ENCODE measurements at regions not wholly inside any gene's neighbourhood (a gene's known extent, or its start where the extent isn't known, plus 50 kb on each side); places are given as distances from the start of the nearest gene placed in this dataset.

DNA sequence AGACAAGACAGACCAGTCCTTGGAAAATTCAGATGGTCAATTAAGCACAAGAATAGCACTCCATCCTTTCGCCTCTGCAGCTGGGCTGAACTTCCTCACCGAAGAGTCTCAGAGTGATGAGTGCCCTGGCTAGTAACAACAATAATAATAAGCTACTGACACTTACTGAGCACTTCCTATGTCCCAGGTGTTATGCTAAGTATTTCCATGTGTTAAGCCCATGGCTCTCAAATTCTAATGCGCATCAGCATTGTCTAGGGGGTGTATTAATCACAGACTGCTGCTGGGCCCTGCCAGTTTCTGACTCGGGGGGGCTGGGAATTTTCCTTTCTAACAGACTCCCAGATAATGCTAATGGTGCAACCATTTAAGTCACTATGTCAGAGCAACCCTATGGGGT is 118.2 kb upstream of the LRFN2 start:
- TF ChIP-seq SIN3A (IDR thresholded peaks at IDR 0.05; ENCODE audit: borderline replicate concordance, insufficient read depth, low read length) (no peak), POLR2AphosphoS5 (IDR thresholded peaks at IDR 0.05; ENCODE audit: low read depth, low read length) (no peak), FOXP2 (optimal IDR thresholded peaks at IDR 0.05; ENCODE audit: borderline replicate concordance, extremely low read depth, extremely low read length, insufficient read depth) (no peak), TAF1 (IDR thresholded peaks at IDR 0.05; ENCODE audit: borderline replicate concordance, insufficient read depth, low read length) (no peak)
- TF ChIP-seq, protein P1, sequence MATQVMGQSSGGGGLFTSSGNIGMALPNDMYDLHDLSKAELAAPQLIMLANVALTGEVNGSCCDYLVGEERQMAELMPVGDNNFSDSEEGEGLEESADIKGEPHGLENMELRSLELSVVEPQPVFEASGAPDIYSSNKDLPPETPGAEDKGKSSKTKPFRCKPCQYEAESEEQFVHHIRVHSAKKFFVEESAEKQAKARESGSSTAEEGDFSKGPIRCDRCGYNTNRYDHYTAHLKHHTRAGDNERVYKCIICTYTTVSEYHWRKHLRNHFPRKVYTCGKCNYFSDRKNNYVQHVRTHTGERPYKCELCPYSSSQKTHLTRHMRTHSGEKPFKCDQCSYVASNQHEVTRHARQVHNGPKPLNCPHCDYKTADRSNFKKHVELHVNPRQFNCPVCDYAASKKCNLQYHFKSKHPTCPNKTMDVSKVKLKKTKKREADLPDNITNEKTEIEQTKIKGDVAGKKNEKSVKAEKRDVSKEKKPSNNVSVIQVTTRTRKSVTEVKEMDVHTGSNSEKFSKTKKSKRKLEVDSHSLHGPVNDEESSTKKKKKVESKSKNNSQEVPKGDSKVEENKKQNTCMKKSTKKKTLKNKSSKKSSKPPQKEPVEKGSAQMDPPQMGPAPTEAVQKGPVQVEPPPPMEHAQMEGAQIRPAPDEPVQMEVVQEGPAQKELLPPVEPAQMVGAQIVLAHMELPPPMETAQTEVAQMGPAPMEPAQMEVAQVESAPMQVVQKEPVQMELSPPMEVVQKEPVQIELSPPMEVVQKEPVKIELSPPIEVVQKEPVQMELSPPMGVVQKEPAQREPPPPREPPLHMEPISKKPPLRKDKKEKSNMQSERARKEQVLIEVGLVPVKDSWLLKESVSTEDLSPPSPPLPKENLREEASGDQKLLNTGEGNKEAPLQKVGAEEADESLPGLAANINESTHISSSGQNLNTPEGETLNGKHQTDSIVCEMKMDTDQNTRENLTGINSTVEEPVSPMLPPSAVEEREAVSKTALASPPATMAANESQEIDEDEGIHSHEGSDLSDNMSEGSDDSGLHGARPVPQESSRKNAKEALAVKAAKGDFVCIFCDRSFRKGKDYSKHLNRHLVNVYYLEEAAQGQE (IDR thresholded peaks at IDR 0.05; ENCODE audit: insufficient read depth in 1 of 2, low read depth in 2 of 2, low read length in 2 of 2): no peak

DNA sequence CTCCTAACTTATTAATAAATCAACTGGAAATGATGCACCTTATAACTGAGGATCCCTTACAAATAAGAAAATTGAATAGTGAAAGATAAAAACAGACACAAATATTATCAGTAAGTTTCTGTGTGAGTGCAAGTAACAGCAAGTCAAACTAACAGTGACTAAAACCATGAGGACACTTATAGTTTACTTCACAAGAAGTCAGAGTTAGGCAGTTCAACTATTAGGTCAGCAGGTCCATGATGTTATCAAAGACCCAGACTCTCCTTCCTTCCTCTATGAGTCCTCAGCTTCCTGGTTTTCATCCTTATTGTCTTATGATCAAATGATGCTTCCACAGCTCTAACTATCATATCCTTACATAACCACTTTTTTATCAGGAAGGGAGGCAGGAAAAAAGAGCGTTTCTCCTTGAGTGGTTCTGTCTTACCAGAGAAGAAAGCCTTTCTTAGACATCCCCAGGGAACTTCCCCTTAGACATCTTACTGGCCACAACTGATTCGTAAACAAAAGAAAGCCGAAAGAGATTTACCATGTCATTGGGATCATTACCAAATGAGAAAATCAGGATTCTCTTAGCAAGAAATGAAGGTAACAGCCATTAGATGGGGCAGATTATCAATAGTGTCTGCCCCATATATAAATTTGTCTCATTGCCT is 114.3 kb upstream of the LRFN2 start:
- TF ChIP-seq SIN3A (IDR thresholded peaks at IDR 0.05; ENCODE audit: borderline replicate concordance, insufficient read depth, low read length) (no peak), FOXP2 (optimal IDR thresholded peaks at IDR 0.05; ENCODE audit: borderline replicate concordance, extremely low read depth, extremely low read length, insufficient read depth) (no peak), POLR2AphosphoS5 (IDR thresholded peaks at IDR 0.05; ENCODE audit: low read depth, low read length) (no peak), TAF1 (IDR thresholded peaks at IDR 0.05; ENCODE audit: borderline replicate concordance, insufficient read depth, low read length) (no peak)
- TF ChIP-seq, protein P1 (IDR thresholded peaks at IDR 0.05; ENCODE audit: insufficient read depth in 1 of 2, low read depth in 2 of 2, low read length in 2 of 2): no peak

DNA sequence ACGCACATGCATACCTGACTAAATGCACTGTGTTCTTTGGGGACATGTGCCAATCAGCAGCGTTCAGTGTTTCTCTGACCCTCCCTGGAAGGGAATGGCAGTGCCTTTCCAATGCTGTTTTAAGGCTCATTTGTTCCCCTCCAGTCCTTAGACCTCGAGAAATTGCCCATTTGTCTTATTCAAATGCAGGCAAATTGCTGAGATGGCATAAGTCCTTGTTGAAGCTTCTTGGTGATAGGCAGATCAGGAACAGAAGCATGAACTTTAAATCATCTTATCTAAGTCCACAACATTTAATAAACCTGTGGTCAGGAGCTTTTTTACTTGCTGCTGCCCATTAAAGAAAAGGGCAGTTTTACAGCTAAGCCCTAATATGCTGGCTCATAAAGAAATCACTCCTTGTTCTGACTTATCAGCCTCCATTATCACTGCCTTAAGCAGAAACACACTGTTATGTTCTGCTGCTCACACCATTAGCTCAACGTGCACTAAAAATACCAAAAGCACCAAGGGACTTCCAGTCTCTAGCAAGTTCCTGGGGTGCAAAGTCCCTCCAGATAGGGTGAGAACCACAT is 112.9 kb upstream of the LRFN2 start:
- TF ChIP-seq SIN3A (IDR thresholded peaks at IDR 0.05; ENCODE audit: borderline replicate concordance, insufficient read depth, low read length) (no peak), TAF1 (IDR thresholded peaks at IDR 0.05; ENCODE audit: borderline replicate concordance, insufficient read depth, low read length) (no peak), POLR2AphosphoS5 (IDR thresholded peaks at IDR 0.05; ENCODE audit: low read depth, low read length) (no peak), FOXP2 (optimal IDR thresholded peaks at IDR 0.05; ENCODE audit: borderline replicate concordance, extremely low read depth, extremely low read length, insufficient read depth) (no peak)
- TF ChIP-seq, protein P1 (IDR thresholded peaks at IDR 0.05; ENCODE audit: insufficient read depth in 1 of 2, low read depth in 2 of 2, low read length in 2 of 2): no peak

DNA sequence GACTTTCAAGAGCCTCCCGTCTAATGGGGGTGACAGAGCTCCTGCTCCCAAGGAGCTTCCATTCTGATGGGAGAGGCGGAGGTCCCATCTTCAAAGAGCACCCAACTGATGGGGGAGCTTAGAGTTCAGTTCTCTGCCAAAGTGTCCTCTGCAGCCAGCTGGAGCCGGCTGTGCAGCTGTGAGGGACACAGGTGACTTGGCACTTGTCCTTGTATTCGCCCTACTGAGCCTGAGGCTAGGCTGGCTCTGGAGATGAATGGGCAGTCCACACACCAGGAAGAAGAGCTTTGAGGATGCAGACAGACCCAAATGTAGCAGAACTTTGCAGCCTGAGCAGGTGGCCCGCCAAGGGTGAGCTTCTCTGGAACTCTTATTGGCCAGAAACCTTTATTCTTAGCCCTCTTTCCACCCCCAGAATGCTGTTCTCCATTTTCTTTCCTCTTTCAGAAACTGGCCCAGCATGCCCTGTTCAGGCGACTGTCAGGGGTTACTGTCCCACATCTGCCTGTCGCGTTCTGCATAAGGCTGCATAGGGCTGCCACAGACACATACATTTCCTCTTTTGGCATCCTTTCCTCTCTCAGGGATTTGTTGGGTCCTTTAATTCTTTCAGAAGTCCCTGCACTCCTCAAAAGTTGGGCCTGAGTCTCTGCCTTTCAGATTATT is 108.7 kb upstream of the LRFN2 start:
- TF ChIP-seq, protein P1 (IDR thresholded peaks at IDR 0.05; ENCODE audit: insufficient read depth in 1 of 2, low read depth in 2 of 2, low read length in 2 of 2): no peak
- TF ChIP-seq POLR2AphosphoS5 (IDR thresholded peaks at IDR 0.05; ENCODE audit: low read depth, low read length) (no peak), TAF1 (IDR thresholded peaks at IDR 0.05; ENCODE audit: borderline replicate concordance, insufficient read depth, low read length) (no peak), FOXP2 (optimal IDR thresholded peaks at IDR 0.05; ENCODE audit: borderline replicate concordance, extremely low read depth, extremely low read length, insufficient read depth) (no peak), SIN3A (IDR thresholded peaks at IDR 0.05; ENCODE audit: borderline replicate concordance, insufficient read depth, low read length) (no peak)

Data from PFSK-1 (cell line).